DMS114 treated with DMSO at 0.1 percent for 48 hours (cell line): ENCODE measurements at regions not wholly inside any gene's neighbourhood (a gene's known extent, or its start where the extent isn't known, plus 50 kb on each side); places are given as distances from the start of the nearest gene placed in this dataset.

Source experiments
- DNase-seq: peaks from one replicate; lab custom pipeline; 2025; ENCODE audit not compliant: unreplicated experiment; lab: John Stamatoyannopoulos, UW

- DNase-seq: no peak
Measured at GRCh38 chr5:58403822-58404433, 56.0 kb downstream of the PLK2 start.

GRCh38 chr5:58401701-58402100 is 58.2 kb downstream of the PLK2 start:
- DNase-seq: no peak

GRCh38 chr5:58400737-58401136 is 59.1 kb downstream of the PLK2 start:
- DNase-seq: no peak

DNA sequence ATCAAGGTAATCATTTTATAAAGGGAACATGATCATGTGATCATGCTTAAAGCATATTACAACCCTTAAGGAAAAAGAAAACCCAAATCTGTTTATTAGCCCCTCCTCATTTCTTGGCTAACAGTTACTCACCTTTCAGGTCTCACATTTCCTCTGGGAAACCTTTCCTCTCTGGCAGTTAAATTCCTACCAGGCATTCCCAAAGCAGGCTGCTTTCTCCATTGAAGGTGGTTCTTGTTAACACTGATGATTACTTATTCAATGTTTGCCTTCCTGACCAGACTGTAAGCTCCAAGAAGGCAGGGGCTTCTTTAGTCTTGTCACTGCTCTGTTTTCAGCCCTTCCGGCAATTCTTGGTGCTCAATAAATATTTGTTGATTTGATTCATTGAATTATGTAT is 59.9 kb downstream of the PLK2 start:
- no peak for DNase-seq

DNA sequence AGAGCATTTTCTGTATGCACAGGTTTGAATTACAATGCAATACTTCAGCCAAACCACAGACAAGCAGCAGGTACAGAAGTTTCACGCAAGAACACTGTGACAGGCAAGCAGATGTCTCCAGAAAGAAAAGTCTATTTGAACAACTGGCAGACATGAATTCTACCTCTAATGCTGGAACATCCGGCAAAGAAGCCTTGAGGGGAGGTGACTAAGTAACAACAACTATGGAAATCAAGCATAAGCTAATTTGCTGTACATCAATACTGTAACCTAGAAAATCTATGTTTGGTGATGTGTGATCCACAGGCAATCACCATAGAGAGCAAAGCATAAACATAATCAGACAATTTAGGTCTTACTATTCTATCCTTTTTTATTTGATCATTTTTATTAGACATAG is 65.5 kb downstream of the PLK2 start:
- DNase-seq: no peak

GRCh38 chr5:58393716-58394115 is 66.2 kb downstream of the PLK2 start:
- DNase-seq: no peak

- no peak for DNase-seq
Measured at GRCh38 chr5:58392496-58392895, 67.4 kb downstream of the PLK2 start.

GRCh38 chr5:58383448-58383847 is 76.4 kb downstream of the PLK2 start:
- no peak for DNase-seq

DNA sequence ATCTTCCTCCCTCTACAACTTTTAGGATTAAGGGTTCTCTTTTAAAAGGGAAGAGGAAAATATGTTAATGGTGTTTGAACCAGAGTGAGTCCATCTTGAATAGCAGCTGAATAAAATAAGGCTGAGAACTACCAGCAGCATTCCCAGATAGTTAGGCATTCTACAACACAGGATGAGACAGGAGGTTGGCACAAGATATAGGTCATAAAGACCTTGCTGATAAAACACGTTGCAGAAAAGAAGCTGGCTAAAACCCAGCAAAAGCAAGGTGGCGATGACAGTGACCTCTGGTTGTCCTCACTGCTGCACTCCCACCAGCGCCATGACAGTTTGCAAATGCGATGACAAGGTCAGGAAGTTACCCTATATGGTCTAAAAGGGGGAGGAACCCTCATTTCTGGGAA is 77.8 kb downstream of the PLK2 start:
- DNase-seq: no peak

- no peak for DNase-seq
Measured at GRCh38 chr5:58381566-58381965, 78.3 kb downstream of the PLK2 start.

GRCh38 chr5:58380655-58381054 is 79.2 kb downstream of the PLK2 start:
- DNase-seq: no peak

DNA sequence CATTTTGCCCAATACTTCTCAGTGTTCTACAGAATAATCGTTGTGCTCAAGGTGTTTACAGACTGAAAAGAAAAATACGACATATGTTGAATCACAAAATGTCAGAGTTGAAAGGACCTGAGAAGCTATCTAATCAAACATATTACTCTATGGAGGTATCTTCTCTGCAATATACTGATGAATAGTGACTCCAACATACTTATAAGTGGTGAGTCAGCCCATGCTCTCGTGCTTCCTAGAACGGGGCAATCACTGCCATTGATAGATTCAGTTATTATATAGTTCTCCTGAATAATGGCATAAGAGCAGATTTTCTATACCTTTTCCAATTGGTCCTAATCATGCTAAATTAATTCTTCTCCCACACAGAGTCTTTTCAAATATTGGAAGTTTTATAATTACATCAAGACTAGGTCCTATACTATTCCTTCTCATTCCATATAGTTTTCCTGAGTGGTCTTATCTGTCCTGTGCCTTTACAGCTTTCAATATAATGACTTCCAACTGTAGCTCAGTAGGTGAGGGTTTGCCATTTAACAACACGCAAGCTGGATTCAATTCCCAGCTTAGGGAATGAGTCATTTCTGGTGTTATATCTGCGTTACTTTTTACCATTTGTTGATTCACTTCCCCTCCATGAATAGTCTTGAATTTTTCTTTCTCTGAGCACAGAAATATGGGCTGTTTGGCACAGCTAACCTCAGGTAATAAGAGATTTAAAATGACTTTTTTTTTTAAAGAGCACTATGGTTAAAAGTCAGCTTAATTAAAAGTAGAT is 81.1 kb downstream of the PLK2 start:
- no peak for DNase-seq

DNA sequence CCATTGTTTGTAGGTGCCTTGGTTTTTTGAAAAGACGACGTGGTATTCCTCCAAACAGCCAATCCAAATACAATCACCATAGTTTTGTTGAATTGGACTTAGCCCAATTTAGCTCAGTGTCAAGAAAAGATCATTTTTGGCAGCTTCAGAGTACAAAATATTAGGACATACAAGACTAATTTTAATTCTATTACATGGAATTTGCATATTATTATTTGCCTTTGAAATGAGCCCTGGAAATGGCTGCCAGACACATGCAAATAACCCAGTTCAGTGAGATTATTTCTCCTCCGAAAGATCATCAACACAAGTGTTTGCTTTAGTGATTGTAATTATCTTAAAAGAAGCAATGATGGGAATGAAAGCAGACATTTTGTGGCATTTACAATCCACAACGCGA is 89.3 kb downstream of the PLK2 start:
- DNase-seq: no peak

DNA sequence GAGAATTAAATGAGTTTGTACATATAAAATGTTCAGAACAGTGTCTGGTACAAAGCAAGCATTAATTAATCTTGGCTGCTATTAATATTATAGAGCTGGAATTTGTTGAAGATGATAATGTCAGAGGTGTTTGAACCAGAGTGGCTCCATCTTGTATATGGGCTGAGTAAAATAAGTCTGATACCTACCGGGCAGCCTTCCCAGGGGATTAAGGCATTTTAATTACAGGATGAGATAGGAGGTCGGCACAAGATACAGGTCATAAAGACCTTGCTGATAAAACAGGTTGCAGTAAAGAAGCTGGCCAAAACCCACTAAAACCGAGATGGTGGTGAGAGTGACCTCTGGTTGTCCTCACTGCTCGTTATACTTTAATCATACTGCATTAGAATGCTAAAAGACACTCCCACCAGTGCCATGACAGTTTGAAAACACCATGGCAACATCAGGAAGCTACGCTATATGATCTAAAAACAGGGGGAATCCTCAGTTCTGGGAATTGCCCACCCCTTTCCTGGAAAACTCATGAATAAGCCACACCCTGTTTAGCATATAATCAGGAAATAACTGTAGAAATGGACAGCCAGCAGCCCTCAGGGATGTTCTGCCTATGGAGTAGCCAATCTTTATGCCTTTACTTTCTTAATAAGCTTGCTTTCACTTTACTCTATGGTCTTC is 90.2 kb downstream of the PLK2 start:
- no peak for DNase-seq

DNA sequence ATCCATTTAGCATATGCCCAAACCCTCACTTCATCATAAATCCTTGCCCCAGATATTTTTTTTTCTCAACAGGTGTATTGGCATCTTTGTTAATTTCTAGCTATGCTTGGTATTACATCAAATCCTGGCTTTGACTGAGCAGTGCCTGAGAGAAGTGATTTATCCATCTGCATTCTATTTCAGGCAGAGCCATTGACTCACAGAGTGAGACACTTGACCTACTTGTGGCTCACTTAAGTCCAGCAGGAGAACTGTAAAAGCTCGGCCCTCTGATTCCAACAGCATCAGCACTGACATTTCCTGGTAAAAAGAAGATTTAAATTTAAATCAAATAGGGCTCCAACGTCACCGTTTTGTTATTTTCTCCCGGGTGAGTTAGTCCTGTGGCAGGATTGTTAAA is 93.4 kb downstream of the PLK2 start:
- no peak for DNase-seq

DNA sequence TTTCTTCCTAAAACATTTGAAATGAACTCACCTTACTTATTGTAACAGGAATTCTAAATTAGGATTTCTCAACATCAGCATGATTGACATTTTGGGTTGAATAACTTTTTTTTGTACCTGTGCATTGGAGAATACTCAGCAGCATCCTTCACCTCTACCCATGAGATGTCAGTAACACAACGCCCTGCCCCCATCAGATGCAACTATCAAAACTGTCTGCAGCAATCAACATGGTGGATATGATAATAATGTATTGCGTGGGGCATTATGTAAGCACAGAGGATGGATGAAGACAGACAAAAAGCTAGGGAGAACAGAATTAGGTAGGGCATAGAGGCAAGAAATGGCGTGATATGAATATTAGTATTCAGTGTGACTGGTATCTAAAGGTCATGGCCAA is 94.1 kb downstream of the PLK2 start:
- DNase-seq: no peak

- DNase-seq: no peak
Measured at GRCh38 chr5:58363461-58364249, 96.2 kb downstream of the PLK2 start.

- no peak for DNase-seq
Measured at GRCh38 chr5:58362135-58362534, 97.8 kb downstream of the PLK2 start.

- no peak for DNase-seq
Measured at GRCh38 chr5:58360794-58361193, 99.1 kb downstream of the PLK2 start.

- no peak for DNase-seq
Measured at GRCh38 chr5:58359981-58360380, 99.9 kb downstream of the PLK2 start.

DNA sequence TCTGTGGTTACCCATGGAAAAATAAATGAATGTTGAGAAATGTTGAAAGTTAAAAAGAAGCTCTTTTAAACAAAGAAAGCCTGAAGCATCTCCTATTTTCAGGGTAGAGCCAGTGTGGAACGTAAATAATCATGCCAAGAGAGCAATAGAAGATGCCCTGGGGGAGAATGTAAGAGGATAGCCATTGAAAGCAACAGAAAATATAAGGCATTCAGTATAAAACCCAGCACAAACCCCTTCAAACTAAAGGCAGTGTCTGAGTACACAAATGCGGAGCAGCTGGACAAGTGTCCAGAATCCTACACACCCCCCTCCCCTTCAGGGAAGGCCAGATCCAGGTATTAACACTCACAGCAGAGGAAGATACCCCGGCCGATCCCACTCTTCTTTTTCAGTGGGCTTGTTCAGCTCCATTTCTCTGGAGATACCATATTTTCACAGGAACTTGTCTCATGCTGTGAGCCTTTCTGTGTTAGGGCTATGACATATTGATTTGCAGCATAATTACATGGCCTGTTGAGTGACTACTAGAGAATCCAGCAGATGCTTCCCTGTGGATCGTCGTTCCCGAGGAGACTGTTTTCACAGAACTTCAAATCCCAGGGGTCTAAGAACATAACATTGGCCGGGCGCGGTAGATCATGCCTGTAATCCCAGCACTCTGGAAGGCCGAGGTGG is 101.2 kb downstream of the PLK2 start:
- no peak for DNase-seq
